Caco-2 (cell line): ENCODE measurements at regions not wholly inside any gene's neighbourhood (a gene's known extent, or its start where the extent isn't known, plus 50 kb on each side); places are given as distances from the start of the nearest gene placed in this dataset.

Experiments used
- BruUV-seq: library from RNA; stranded (reverse); fragments of 400-500 nt; replicated peaks from 2 replicates; lab custom pipeline; 2021; lab: Mats Ljungman, UMichigan
- CTCF ChIA-PET: fragments of 300-600 bp; sonication (Branson Sonifier 250); formaldehyde crosslinking; loops from one replicate; lab custom pipeline; 2022; ENCODE audit warnings: antibody characterized with exemption; lab: Charles Lee
- POLR2A ChIA-PET: fragments of 300-600 bp; sonication (Branson Sonifier 250); formaldehyde crosslinking; loops from one replicate; lab custom pipeline; 2022; ENCODE audit warnings: antibody characterized with exemption; lab: Charles Lee
- DNase-seq, 2 experiments: peaks; one replicate each; pipeline versions ENCODE4 v3.0.0 to v3.0.0-alpha.2; 2020 to 2022
- H3K27me3 ChIP-seq: replicated peaks from 2 replicates; pipeline ENCODE4 v1.6.0; 2011; ENCODE audit warnings: low read length; ENCODE audit not compliant: control insufficient read depth, insufficient read depth
- H3K36me3 ChIP-seq: 2 replicates; pipeline ENCODE4 v1.5.1; 2011; ENCODE audit warnings: low read length; ENCODE audit not compliant: control insufficient read depth, insufficient read depth
- H3K4me1 ChIP-seq: fragments of 250-450 bp; sonication (Bioruptor Pico); 2 replicates; pipeline ENCODE4 v1.5.1; 2020; ENCODE audit warnings: mild to moderate bottlenecking
- H3K4me3 ChIP-seq: 2 replicates; pipeline ENCODE4 v1.5.1; 2011; ENCODE audit warnings: low read depth, mild to moderate bottlenecking, control low read depth, low read length
- H3K9me3 ChIP-seq: fragments of 250-450 bp; sonication (Bioruptor Pico); 2 replicates; pipeline ENCODE4 v1.5.1; 2020; ENCODE audit warnings: mild to moderate bottlenecking, moderate library complexity
- H3K27ac Mint-ChIP-seq: one replicate; pipeline ENCODE4 v1.8.0; 2022; ENCODE audit warnings: mixed read lengths; ENCODE audit not compliant: unreplicated experiment
- H3K27me3 Mint-ChIP-seq: one replicate; pipeline ENCODE4 v1.8.0; 2022; ENCODE audit warnings: mixed read lengths; ENCODE audit not compliant: insufficient read depth, unreplicated experiment
- H3K36me3 Mint-ChIP-seq: one replicate; pipeline ENCODE4 v1.8.0; 2022; ENCODE audit warnings: mild to moderate bottlenecking, mixed read lengths; ENCODE audit not compliant: insufficient read depth, unreplicated experiment
- H3K4me1 Mint-ChIP-seq: one replicate; pipeline ENCODE4 v1.8.0; 2022; ENCODE audit warnings: low read depth, mixed read lengths; ENCODE audit not compliant: unreplicated experiment
- H3K4me3 Mint-ChIP-seq: one replicate; pipeline ENCODE4 v1.8.0; 2022; ENCODE audit warnings: mild to moderate bottlenecking, moderate library complexity, mixed read lengths; ENCODE audit not compliant: unreplicated experiment
- H3K9me3 Mint-ChIP-seq: one replicate; pipeline ENCODE4 v1.8.0; 2022; ENCODE audit warnings: mixed read lengths; ENCODE audit not compliant: unreplicated experiment
- CTCF ChIP-seq, 2 experiments: fragments of 200-600 bp in 1 of 2; IDR thresholded peaks; 1 replicate in 1 of 2; 2 replicates in 1 of 2; pipeline versions ENCODE4 v1.5.1 to v1.8.0; 2011 to 2022; ENCODE audit warnings: antibody characterized with exemption in 1 of 2, control low read depth in 1 of 2, inconsistent platforms in 1 of 2, low read depth in 1 of 2, low read length in 1 of 2, mild to moderate bottlenecking in 1 of 2, moderate library complexity in 1 of 2; ENCODE audit not compliant: insufficient read depth in 1 of 2, severe bottlenecking in 1 of 2, unreplicated experiment in 1 of 2
- intact Hi-C: fragments of 100-400 bp; cut with micrococcal nuclease; formaldehyde crosslinking; loops from one replicate; pipeline ENCODE4 v1.10.0; 2022; ENCODE audit not compliant: unreplicated experiment

- H3K27ac Mint-ChIP-seq = no peak overlapping the region
- peaks cover 7% of the 10 kb centered on the region for H3K4me1 Mint-ChIP-seq
- Histone ChIP-seq H3K4me3 (no peak overlapping the region), H3K9me3 (no peaks in the 10 kb centered on the region), H3K27me3 (no peaks in the 10 kb centered on the region; the same call in none of the 2 replicates), H3K36me3 (no peaks in the 10 kb centered on the region), H3K4me1 (no peaks in the 10 kb centered on the region)
- H3K9me3 Mint-ChIP-seq = no peaks in the 10 kb centered on the region
- ChIA-PET POLR2A (no interaction called here), CTCF (no interaction called here)
- intact Hi-C loops = no loop called here
- H3K4me3 Mint-ChIP-seq = no peak overlapping the region
- peaks cover 25% of the 10 kb centered on the region for H3K27me3 Mint-ChIP-seq
- H3K36me3 Mint-ChIP-seq = no peaks in the 10 kb centered on the region
- BruUV-seq = no TSS peak
- no peak for TF ChIP-seq CTCF (IDR thresholded peaks at IDR 0.05; ENCODE audit: insufficient read depth in 1 of 2, low read depth in 1 of 2, low read length in 1 of 2, severe bottlenecking in 1 of 2, unreplicated experiment in 1 of 2)
- no peak for DNase-seq
These were observed 140.3 kb upstream of the STMND1 start for GRCh38 chr6:16961577-16961976.

- peaks cover 2% of the 10 kb centered on the region for H3K4me1 Mint-ChIP-seq
These were observed 142.1 kb upstream of the STMND1 start for GRCh38 chr6:16959789-16960188.

GRCh38 chr6:16956361-16956760, 145.5 kb upstream of the STMND1 start:
- no peak overlapping the region for H3K4me3 ChIP-seq
- H3K36me3 ChIP-seq = no peaks in the 10 kb centered on the region
- Mint-ChIP-seq H3K27ac (no peak overlapping the region), H3K4me1 (no peaks in the 10 kb centered on the region), H3K36me3 (no peaks in the 10 kb centered on the region), H3K9me3 (no peaks in the 10 kb centered on the region), H3K4me3 (no peak overlapping the region), H3K27me3 (peaks cover 32% of the 10 kb centered on the region)
- TF ChIP-seq CTCF (IDR thresholded peaks at IDR 0.05; ENCODE audit: insufficient read depth in 1 of 2, low read depth in 1 of 2, low read length in 1 of 2, severe bottlenecking in 1 of 2, unreplicated experiment in 1 of 2) = no peak
- no peaks in the 10 kb centered on the region; the same call in none of the 2 replicates for H3K27me3 ChIP-seq
- no peaks in the 10 kb centered on the region for H3K9me3 ChIP-seq
- ChIA-PET CTCF (no interaction called here), POLR2A (interaction anchor here (0.5 kb wide), 1 partner anchor 226 kb away, joined by 4 read pairs; no protein-coding TSS in a partner anchor)
- H3K4me1 ChIP-seq = no peaks in the 10 kb centered on the region
- intact Hi-C loops = no loop called here
- no TSS peak for BruUV-seq
- no peak for DNase-seq

More at GRCh38 chr6:16959789-16960188, 142.1 kb upstream of the STMND1 start:
- Mint-ChIP-seq H3K4me3 (no peak overlapping the region), H3K27me3 (peaks cover 31% of the 10 kb centered on the region), H3K36me3 (no peaks in the 10 kb centered on the region), H3K27ac (no peak overlapping the region), H3K9me3 (no peaks in the 10 kb centered on the region)
- intact Hi-C loops = no loop called here
- H3K4me3 ChIP-seq = no peak overlapping the region
- no peaks in the 10 kb centered on the region; the same call in none of the 2 replicates for H3K27me3 ChIP-seq
- ChIA-PET POLR2A (no interaction called here), CTCF (interaction anchor here (1.1 kb wide), 1 partner anchor 628 kb away, joined by 3 read pairs; no protein-coding TSS in a partner anchor)
- H3K4me1 ChIP-seq = no peaks in the 10 kb centered on the region
- no TSS peak for BruUV-seq
- no peak for DNase-seq
- no peaks in the 10 kb centered on the region for H3K9me3 ChIP-seq
- no peaks in the 10 kb centered on the region for H3K36me3 ChIP-seq
- TF ChIP-seq CTCF (IDR thresholded peaks at IDR 0.05; ENCODE audit: insufficient read depth in 1 of 2, low read depth in 1 of 2, low read length in 1 of 2, severe bottlenecking in 1 of 2, unreplicated experiment in 1 of 2) = no peak
